ENCODE measurements at regions not wholly inside any gene's neighbourhood (a gene's known extent, or its start where the extent isn't known, plus 50 kb on each side); places are given as distances from the start of the nearest gene placed in this dataset.

- DNase-seq: no peak
Measured at GRCh38 chrX:39360101-39360500, 558.8 kb downstream of the MID1IP1 start.

- DNase-seq: no peak
Measured at GRCh38 chrX:39361736-39362135, 560.5 kb downstream of the MID1IP1 start.

GRCh38 chrX:39367416-39367815 is 566.2 kb downstream of the MID1IP1 start:
- DNase-seq: no peak

GRCh38 chrX:39372115-39372514 is 570.9 kb downstream of the MID1IP1 start:
- no peak for DNase-seq

GRCh38 chrX:39377157-39377556 is 575.9 kb downstream of the MID1IP1 start:
- DNase-seq: no peak

- DNase-seq: no peak
Measured at GRCh38 chrX:39377773-39378172, 576.5 kb downstream of the MID1IP1 start.

- no peak for DNase-seq
Measured at GRCh38 chrX:39381422-39381821, 580.2 kb downstream of the MID1IP1 start.

- no peak for DNase-seq
Measured at GRCh38 chrX:39384996-39385395, 583.7 kb downstream of the MID1IP1 start.

GRCh38 chrX:39388730-39389129 is 587.5 kb downstream of the MID1IP1 start:
- no peak for DNase-seq

- no peak for DNase-seq
Measured at GRCh38 chrX:39396358-39396995, 595.2 kb downstream of the MID1IP1 start.

- no peak for DNase-seq
Measured at GRCh38 chrX:39397561-39398199, 596.4 kb downstream of the MID1IP1 start.

- no peak for DNase-seq
Measured at GRCh38 chrX:39398215-39398962, 597.1 kb downstream of the MID1IP1 start.

GRCh38 chrX:39398963-39399261 is 597.7 kb downstream of the MID1IP1 start:
- no peak for DNase-seq

GRCh38 chrX:39399387-39399786 is 598.1 kb downstream of the MID1IP1 start:
- DNase-seq: no peak

GRCh38 chrX:39401483-39402110 is 600.3 kb downstream of the MID1IP1 start:
- DNase-seq: no peak

- no peak for DNase-seq
Measured at GRCh38 chrX:39402158-39402557, 600.9 kb downstream of the MID1IP1 start.

- no peak for DNase-seq
Measured at GRCh38 chrX:39406799-39407198, 605.5 kb downstream of the MID1IP1 start.

- no peak for DNase-seq
Measured at GRCh38 chrX:39409246-39409917, 608.1 kb downstream of the MID1IP1 start.

- DNase-seq: no peak
Measured at GRCh38 chrX:39414290-39414854, 613.1 kb downstream of the MID1IP1 start.

- DNase-seq: no peak
Measured at GRCh38 chrX:39416547-39417260, 615.4 kb downstream of the MID1IP1 start.

- DNase-seq: no peak
Measured at GRCh38 chrX:39418254-39418704, 617.0 kb downstream of the MID1IP1 start.

Measured in activated T-cell treated with anti-CD3 and anti-CD28 coated beads for 4 hours (primary cell).